Vagina (tissue), 2 donors: ENCODE measurements at regions not wholly inside any gene's neighbourhood (a gene's known extent, or its start where the extent isn't known, plus 50 kb on each side); places are given as distances from the start of the nearest gene placed in this dataset.

Experiments
- POLR2A ChIP-seq, 2 donors: fragments of 450-650 bp; IDR thresholded peaks; one replicate each; pipeline ENCODE4 v1.6.1; 2017; ENCODE audit warnings: antibody characterized with exemption in 2 of 2, mild to moderate bottlenecking in 2 of 2, moderate library complexity in 2 of 2
- POLR2AphosphoS5 ChIP-seq, 2 donors: sonication (generic); formaldehyde crosslinking; IDR thresholded peaks; one replicate each; pipeline ENCODE4 v1.9.0; 2017; ENCODE audit warnings: antibody characterized with exemption in 2 of 2, mild to moderate bottlenecking in 2 of 2, low read depth in 1 of 2; ENCODE audit not compliant: insufficient read depth in 1 of 2

- TF ChIP-seq POLR2AphosphoS5 (IDR thresholded peaks at IDR 0.05; ENCODE audit: insufficient read depth in 1 of 2, low read depth in 1 of 2) (no peak), POLR2A (IDR thresholded peaks at IDR 0.05) (no peak)
Measured at GRCh38 chr2:150866431-150866830, 379.0 kb upstream of the RND3 start.
